Natural killer cell (primary cell): ENCODE measurements at regions not wholly inside any gene's neighbourhood (a gene's known extent, or its start where the extent isn't known, plus 50 kb on each side); places are given as distances from the start of the nearest gene placed in this dataset.

ENCODE experiments used
- ATAC-seq, 3 donors: fragments of 150-1000 bp in 2 of 3; fragments of 200-7000 bp in 1 of 3; cut with Tn5 transposase; 1 replicate in 1 of 3; 2 replicates in 2 of 3; pipeline ENCODE4 v1.10.0; 2021; ENCODE audit warnings: mild to moderate bottlenecking in 2 of 3, moderate library complexity in 2 of 3
- DNase-seq, 2 donors: peaks; one replicate each; pipeline versions ENCODE4 v3.0.0 to v3.0.0-alpha.2; 2013 to 2021; ENCODE audit warnings: mixed read lengths in 1 of 2
- H3K27ac ChIP-seq: one replicate; pipeline ENCODE4 v1.5.1; 2013; ENCODE audit warnings: mild to moderate bottlenecking, low read length
- H3K27me3 ChIP-seq: one replicate; pipeline ENCODE4 v1.6.1; 2013; ENCODE audit warnings: low read length; ENCODE audit not compliant: control insufficient read depth, insufficient read depth
- H3K36me3 ChIP-seq: one replicate; pipeline ENCODE4 v1.6.1; 2013; ENCODE audit warnings: low read length; ENCODE audit not compliant: control insufficient read depth, insufficient read depth
- H3K4me1 ChIP-seq: one replicate; pipeline ENCODE4 v1.6.1; 2013; ENCODE audit warnings: low read length; ENCODE audit not compliant: control insufficient read depth, insufficient read depth
- H3K4me3 ChIP-seq: one replicate; pipeline ENCODE4 v1.5.1; 2013; ENCODE audit warnings: low read length
- H3K9me3 ChIP-seq: one replicate; pipeline ENCODE4 v1.6.1; 2013; ENCODE audit warnings: low read length; ENCODE audit not compliant: control insufficient read depth, insufficient read depth
- H3K27ac Mint-ChIP-seq, 2 donors: one replicate each; pipeline ENCODE4 v1.8.0; 2022; ENCODE audit warnings: mild to moderate bottlenecking in 2 of 2, mixed read lengths in 2 of 2, moderate library complexity in 1 of 2
- H3K27me3 Mint-ChIP-seq, 2 donors: one replicate each; pipeline ENCODE4 v1.8.0; 2022; ENCODE audit warnings: low read depth in 2 of 2, mixed read lengths in 2 of 2
- H3K36me3 Mint-ChIP-seq: one replicate; pipeline ENCODE4 v1.8.0; 2022; ENCODE audit warnings: mixed read lengths
- H3K4me1 Mint-ChIP-seq, 2 donors: one replicate each; pipeline ENCODE4 v1.8.0; 2022; ENCODE audit warnings: mixed read lengths in 2 of 2
- H3K4me3 Mint-ChIP-seq: one replicate; pipeline ENCODE4 v1.8.0; 2022; ENCODE audit warnings: mild to moderate bottlenecking, moderate library complexity, mixed read lengths
- H3K9me3 Mint-ChIP-seq, 2 donors: one replicate each; pipeline ENCODE4 v1.8.0; 2022; ENCODE audit warnings: mixed read lengths in 2 of 2
- WGBS: methylation state at CpG from one replicate; pipeline ENCODE4 v1.1.7; 2013; ENCODE audit warnings: missing lambda C conversion rate; ENCODE audit not compliant: insufficient coverage; 5-methylcytosine and 5-hydroxymethylcytosine counted together
- intact Hi-C: fragments of 100-400 bp; cut with micrococcal nuclease; formaldehyde crosslinking; loops from one replicate; pipeline ENCODE4 v1.14.2; 2022
- TF ChIP-seq, protein P1 (sequence below): fragments of 200-600 bp; IDR thresholded peaks from one replicate; pipeline ENCODE4 v1.8.0; 2022; ENCODE audit warnings: antibody characterized with exemption

DNA sequence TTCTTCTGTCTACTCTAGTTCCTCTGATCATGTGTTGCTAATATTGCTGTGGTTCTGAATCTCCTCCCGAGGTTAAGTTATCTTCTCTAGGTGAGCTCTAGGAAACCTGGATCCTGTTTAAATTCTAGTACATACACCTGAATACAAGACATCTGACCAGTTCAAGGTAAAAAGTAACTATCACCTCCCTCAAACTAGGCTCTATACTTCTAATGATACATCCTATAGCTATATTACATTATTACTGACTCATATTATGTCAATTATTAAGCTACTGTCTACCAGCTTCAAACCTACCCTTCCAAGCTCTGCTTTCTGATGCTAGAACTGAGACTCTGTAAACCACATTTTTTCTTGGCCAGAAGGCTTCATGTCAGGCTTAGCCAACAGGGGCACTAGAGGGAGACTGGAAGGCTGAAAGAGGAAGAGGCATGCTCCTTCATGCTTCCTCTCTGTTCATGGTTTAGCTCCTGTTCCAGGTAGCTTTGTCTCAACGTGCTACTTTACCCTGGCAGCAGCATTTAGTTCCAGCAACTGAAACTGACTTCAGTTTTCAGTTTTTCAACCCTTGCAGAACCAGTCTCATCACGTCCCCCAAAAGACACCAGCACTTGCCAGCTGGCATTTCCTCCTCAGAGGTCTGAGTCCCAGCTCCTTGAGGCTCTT is 148.4 kb upstream of the TOP1 start:
- no peaks in the 10 kb centered on the region for H3K27me3 ChIP-seq
- H3K4me1 Mint-ChIP-seq: peaks cover 47 to 49% of the 10 kb centered on the region in 2 donors
- peaks cover 7% of the 10 kb centered on the region for H3K9me3 ChIP-seq
- H3K36me3 ChIP-seq: no peaks in the 10 kb centered on the region
- DNase-seq (no peak), ATAC-seq (no peak)
- peaks cover 41% of the 10 kb centered on the region for H3K4me1 ChIP-seq
- peak overlapping the region; percentile 14 for H3K4me3 Mint-ChIP-seq
- peaks cover 8% of the 10 kb centered on the region for H3K36me3 Mint-ChIP-seq
- H3K4me3 ChIP-seq: no peak overlapping the region
- TF ChIP-seq, protein P1, sequence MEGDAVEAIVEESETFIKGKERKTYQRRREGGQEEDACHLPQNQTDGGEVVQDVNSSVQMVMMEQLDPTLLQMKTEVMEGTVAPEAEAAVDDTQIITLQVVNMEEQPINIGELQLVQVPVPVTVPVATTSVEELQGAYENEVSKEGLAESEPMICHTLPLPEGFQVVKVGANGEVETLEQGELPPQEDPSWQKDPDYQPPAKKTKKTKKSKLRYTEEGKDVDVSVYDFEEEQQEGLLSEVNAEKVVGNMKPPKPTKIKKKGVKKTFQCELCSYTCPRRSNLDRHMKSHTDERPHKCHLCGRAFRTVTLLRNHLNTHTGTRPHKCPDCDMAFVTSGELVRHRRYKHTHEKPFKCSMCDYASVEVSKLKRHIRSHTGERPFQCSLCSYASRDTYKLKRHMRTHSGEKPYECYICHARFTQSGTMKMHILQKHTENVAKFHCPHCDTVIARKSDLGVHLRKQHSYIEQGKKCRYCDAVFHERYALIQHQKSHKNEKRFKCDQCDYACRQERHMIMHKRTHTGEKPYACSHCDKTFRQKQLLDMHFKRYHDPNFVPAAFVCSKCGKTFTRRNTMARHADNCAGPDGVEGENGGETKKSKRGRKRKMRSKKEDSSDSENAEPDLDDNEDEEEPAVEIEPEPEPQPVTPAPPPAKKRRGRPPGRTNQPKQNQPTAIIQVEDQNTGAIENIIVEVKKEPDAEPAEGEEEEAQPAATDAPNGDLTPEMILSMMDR: no peak
- WGBS: 44% methylated on average over 3 of the region's 3 CpGs
- peak overlapping the region in 1 of 2 donors; percentile 52 for H3K27ac Mint-ChIP-seq
- H3K9me3 Mint-ChIP-seq: peaks cover 2 to 3% of the 10 kb centered on the region in 2 donors
- intact Hi-C loops: no loop called here
- no peak overlapping the region for H3K27ac ChIP-seq
- peaks cover 0 to under 1% of the 10 kb centered on the region in 2 donors for H3K27me3 Mint-ChIP-seq

DNA sequence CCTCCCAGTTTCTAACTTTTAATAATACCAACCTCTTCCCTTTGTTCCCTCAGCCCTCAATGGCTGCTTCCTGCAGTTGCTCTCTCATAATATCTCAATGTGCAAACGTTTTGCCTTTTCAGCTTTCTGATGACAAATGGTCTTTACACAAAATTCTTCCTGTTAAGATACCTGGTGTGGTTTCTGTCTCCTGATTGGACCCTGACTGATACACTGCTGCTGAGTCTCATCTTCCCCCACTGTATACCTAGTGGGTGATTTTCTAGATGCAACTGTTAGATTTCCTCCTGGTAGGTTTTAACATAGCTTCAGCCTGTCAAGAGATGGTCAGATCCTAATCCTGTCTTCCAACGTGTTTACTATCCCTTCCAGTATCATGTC is 147.9 kb upstream of the TOP1 start:
- peaks cover 7% of the 10 kb centered on the region for H3K9me3 ChIP-seq
- H3K36me3 ChIP-seq: no peaks in the 10 kb centered on the region
- H3K4me3 ChIP-seq: no peak overlapping the region
- H3K36me3 Mint-ChIP-seq: peaks cover 8% of the 10 kb centered on the region
- H3K4me3 Mint-ChIP-seq: peak overlapping the region; percentile 14
- WGBS: 40% methylated on average over 2 of the region's 2 CpGs
- no peak for ATAC-seq
- H3K4me1 Mint-ChIP-seq: peaks cover 51 to 53% of the 10 kb centered on the region in 2 donors
- peaks cover 41% of the 10 kb centered on the region for H3K4me1 ChIP-seq
- no peak for DNase-seq
- peaks cover 0 to 6% of the 10 kb centered on the region in 2 donors for H3K27me3 Mint-ChIP-seq
- no peak overlapping the region for H3K27ac ChIP-seq
- peak overlapping the region in 1 of 2 donors; percentile 52 for H3K27ac Mint-ChIP-seq
- no peaks in the 10 kb centered on the region for H3K27me3 ChIP-seq
- intact Hi-C loops: no loop called here
- TF ChIP-seq, protein P1: no peak
- H3K9me3 Mint-ChIP-seq: peaks cover 2 to 3% of the 10 kb centered on the region in 2 donors

DNA sequence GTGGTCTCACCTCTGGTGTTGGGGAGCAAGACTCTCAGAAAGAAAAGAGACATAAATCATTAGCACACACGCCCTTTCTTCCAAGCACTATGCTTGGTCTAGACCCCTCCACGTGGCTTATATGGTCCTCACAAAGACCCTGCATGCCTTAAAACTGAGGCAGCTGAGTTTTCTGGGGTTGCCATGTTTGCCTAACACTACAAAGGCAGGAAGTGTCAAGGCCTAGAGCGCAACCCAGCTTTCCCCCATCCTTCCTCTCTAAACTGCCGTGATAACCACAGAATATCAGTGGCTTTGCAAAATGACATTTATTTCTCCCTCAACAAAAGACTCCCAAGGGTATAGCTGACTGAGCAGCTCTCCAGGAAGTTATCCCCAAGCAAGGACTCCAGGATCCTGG is 146.5 kb upstream of the TOP1 start:
- Mint-ChIP-seq H3K4me1 (peaks cover 63 to 66% of the 10 kb centered on the region in 2 donors), H3K4me3 (peak overlapping the region; percentile 79), H3K27me3 (peaks cover 0 to 10% of the 10 kb centered on the region in 2 donors), H3K27ac (peak overlapping the region; percentile 52 to 79), H3K36me3 (peaks cover 8% of the 10 kb centered on the region), H3K9me3 (peaks cover 2 to 3% of the 10 kb centered on the region in 2 donors)
- WGBS: 7% methylated on average over 4 of the region's 4 CpGs
- DNase-seq (peak in 1 of 2 donors; percentile 46), ATAC-seq (peak; percentile 72 to 96 (median 75))
- H3K4me1 ChIP-seq: peaks cover 46% of the 10 kb centered on the region
- H3K4me3 ChIP-seq: no peak overlapping the region
- H3K27me3 ChIP-seq: no peaks in the 10 kb centered on the region
- no peaks in the 10 kb centered on the region for H3K36me3 ChIP-seq
- TF ChIP-seq, protein P1: no peak
- H3K9me3 ChIP-seq: peaks cover 7% of the 10 kb centered on the region
- H3K27ac ChIP-seq: no peak overlapping the region
- intact Hi-C loops: no loop called here

DNA sequence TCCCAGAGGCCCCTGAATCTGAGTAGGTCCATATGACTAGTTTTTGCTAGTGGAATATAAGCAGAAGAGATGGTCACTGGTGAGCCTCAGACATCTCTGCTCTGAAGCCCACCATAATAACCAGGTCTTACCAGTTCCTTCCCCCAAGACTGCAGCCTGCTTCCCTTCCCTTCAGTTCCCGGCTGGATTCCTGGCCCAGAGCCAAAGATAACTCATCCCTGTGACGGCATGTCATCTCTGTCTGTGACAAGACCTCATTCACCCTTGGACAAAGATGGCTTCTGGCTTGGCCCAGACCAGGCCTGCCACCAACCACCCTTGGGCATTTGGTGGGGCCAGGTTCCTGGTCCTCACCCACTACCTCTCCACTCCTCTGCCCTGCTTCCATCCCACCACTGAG is 145.5 kb upstream of the TOP1 start:
- H3K9me3 Mint-ChIP-seq: peaks cover 2 to 3% of the 10 kb centered on the region in 2 donors
- ATAC-seq: no peak
- Histone ChIP-seq H3K9me3 (peaks cover 7% of the 10 kb centered on the region), H3K4me3 (no peak overlapping the region), H3K27ac (no peak overlapping the region), H3K36me3 (no peaks in the 10 kb centered on the region), H3K4me1 (peaks cover 47% of the 10 kb centered on the region), H3K27me3 (no peaks in the 10 kb centered on the region)
- WGBS: 92% methylated on average over 2 of the region's 2 CpGs
- peaks cover 8% of the 10 kb centered on the region for H3K36me3 Mint-ChIP-seq
- peak overlapping the region; percentile 79 for H3K4me3 Mint-ChIP-seq
- intact Hi-C loops: no loop called here
- TF ChIP-seq, protein P1: no peak
- H3K4me1 Mint-ChIP-seq: peaks cover 63 to 73% of the 10 kb centered on the region in 2 donors
- no peak for DNase-seq
- peaks cover 3 to 10% of the 10 kb centered on the region in 2 donors for H3K27me3 Mint-ChIP-seq
- peak overlapping the region; percentile 52 to 79 for H3K27ac Mint-ChIP-seq
